ENCODE measurements at regions not wholly inside any gene's neighbourhood (a gene's known extent, or its start where the extent isn't known, plus 50 kb on each side); places are given as distances from the start of the nearest gene placed in this dataset.

DNA sequence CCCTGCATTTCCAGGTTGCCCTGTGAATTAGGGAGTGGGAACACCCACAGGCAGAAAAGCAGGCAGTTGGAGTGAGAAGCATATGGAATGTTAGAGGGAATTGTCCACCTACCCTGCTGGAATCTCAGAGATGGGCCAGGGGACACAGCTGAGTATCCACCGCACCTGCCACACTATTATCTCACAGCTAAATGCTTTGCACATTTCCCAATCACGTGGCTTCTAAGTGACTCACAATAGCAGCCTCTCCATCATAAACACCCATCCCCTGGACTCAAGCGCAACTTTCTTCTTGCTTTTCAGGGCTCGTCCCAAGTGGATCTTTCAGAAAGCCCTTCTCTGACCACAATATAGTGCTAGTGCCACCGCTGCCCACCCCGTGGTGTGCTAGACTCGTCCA, 389.0 kb upstream of the LMCD1 start:
- no peak for TF ChIP-seq POLR2A (IDR thresholded peaks at IDR 0.05)
- TF ChIP-seq, protein P1, sequence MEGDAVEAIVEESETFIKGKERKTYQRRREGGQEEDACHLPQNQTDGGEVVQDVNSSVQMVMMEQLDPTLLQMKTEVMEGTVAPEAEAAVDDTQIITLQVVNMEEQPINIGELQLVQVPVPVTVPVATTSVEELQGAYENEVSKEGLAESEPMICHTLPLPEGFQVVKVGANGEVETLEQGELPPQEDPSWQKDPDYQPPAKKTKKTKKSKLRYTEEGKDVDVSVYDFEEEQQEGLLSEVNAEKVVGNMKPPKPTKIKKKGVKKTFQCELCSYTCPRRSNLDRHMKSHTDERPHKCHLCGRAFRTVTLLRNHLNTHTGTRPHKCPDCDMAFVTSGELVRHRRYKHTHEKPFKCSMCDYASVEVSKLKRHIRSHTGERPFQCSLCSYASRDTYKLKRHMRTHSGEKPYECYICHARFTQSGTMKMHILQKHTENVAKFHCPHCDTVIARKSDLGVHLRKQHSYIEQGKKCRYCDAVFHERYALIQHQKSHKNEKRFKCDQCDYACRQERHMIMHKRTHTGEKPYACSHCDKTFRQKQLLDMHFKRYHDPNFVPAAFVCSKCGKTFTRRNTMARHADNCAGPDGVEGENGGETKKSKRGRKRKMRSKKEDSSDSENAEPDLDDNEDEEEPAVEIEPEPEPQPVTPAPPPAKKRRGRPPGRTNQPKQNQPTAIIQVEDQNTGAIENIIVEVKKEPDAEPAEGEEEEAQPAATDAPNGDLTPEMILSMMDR (IDR thresholded peaks at IDR 0.05), result no peak
- WGBS, 2 donors, result 47 to 65% methylated on average over 7 of the region's 7 CpGs
- no peaks in the 10 kb centered on the region for H3K9me3 ChIP-seq
- H3K27me3 ChIP-seq, result no peaks in the 10 kb centered on the region
- H3K27ac ChIP-seq, result no peak overlapping the region
- no peak for DNase-seq
- intact Hi-C loops (cut with DNase I), result no loop called here
- H3K4me3 ChIP-seq, result no peak overlapping the region
- no peaks in the 10 kb centered on the region for H3K36me3 ChIP-seq
- H3K4me1 ChIP-seq, result peaks cover 0 to 10% (median 3%) of the 10 kb centered on the region in 3 donors

DNA sequence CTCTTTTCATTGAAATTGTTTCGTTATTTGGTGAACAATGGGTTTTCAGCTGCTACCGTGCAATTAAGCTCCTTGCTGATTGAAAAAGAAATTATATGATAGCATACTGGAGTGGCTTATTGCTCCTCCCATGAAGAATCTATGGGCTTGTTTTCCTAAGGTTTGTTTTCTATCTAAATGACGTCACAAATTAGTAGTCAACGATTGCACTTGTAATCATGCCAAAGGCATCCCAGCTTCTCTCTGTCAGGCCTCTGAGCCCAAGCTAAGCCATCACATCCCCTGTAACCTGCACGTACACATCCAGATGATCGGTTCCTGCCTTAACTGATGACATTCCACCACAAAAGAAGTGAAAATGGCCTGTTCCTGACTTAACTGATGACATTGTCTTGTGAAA, 388.0 kb upstream of the LMCD1 start:
- Histone ChIP-seq H3K9me3 (no peaks in the 10 kb centered on the region), H3K36me3 (no peaks in the 10 kb centered on the region), H3K4me3 (no peak overlapping the region), H3K4me1 (peaks cover 0 to 10% (median 3%) of the 10 kb centered on the region in 3 donors), H3K27ac (no peak overlapping the region), H3K27me3 (no peaks in the 10 kb centered on the region)
- WGBS, 2 donors, result 77 to 82% methylated on average over 6 of the region's 6 CpGs
- intact Hi-C loops (cut with DNase I), result no loop called here
- TF ChIP-seq POLR2A (IDR thresholded peaks at IDR 0.05), result no peak
- TF ChIP-seq, protein P1 (IDR thresholded peaks at IDR 0.05), result no peak
- DNase-seq, result no peak

DNA sequence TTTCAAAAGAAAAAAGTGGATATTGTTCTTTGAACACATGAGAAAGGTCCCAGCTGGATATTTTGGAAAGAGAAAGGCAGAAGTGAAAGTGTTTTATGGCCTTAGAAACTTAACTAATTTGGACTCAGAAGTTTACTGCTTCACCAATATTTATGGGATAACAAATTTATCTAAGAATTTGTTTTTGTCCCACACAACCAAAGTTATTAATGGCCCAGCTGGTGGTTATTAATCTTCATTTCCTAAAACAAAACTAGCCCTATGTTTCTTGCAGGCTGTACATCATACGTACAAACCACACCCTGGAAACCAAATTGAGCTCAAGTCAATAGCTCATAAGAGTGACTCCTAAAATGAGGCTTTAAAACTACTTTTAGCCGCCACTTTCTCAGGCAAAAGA, 372.9 kb upstream of the LMCD1 start:
- Histone ChIP-seq H3K9me3 (no peaks in the 10 kb centered on the region), H3K4me3 (no peak overlapping the region), H3K27ac (no peak overlapping the region), H3K36me3 (no peaks in the 10 kb centered on the region), H3K27me3 (no peaks in the 10 kb centered on the region), H3K4me1 (no peaks in the 10 kb centered on the region)
- 35 to 36% methylated on average over 2 of the region's 2 CpGs for WGBS, 2 donors
- intact Hi-C loops (cut with DNase I), result no loop called here
- no peak for DNase-seq
- TF ChIP-seq, protein P1 (IDR thresholded peaks at IDR 0.05), result no peak
- TF ChIP-seq POLR2A (IDR thresholded peaks at IDR 0.05), result no peak

DNA sequence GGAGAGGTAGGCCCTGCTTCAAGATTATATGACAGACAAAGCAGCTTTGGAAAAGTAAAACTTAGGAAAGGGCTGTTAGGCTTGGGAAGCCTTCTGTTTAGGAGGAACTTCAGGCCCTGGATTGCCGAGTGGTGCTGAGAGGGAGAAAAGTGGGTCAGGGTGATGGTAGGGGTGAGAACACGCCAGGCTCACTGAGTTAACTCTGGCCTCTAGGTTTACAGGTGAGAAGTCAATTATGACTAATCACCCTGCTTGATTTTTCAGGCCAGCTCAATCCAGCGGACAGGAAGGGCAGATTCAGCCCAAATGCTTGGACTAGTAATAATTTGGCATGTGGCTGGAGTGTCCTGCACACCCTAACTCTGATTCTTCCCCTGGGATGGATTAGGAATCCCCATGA, 365.1 kb upstream of the LMCD1 start:
- TF ChIP-seq, protein P1 (IDR thresholded peaks at IDR 0.05), result no peak
- TF ChIP-seq POLR2A (IDR thresholded peaks at IDR 0.05), result no peak
- intact Hi-C loops (cut with DNase I), result no loop called here
- 69 to 79% methylated on average over 2 to 3 of the region's 3 CpGs for WGBS, 2 donors

DNA sequence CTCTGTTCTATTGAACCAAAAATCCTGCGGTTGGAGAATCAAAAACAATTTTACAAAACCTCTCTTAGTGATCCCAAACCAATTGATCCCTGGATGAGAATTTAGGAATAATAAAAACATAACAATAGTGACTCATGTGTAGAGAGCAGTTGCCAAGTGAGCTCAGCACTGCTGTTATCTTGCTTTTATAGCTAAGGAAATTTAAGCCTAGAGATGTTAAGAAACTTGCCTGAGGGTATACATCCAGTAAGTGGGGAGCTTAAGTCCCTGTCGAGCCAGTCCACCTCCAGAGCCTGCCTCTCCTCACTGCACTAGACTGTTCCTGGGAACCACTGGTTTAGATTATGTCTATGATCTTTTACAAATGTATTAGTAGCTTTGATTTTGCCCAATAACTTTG, 358.4 kb upstream of the LMCD1 start:
- intact Hi-C loops (cut with DNase I), result no loop called here
- no peaks in the 10 kb centered on the region for H3K9me3 ChIP-seq
- H3K4me3 ChIP-seq, result no peak overlapping the region
- DNase-seq, result no peak
- WGBS, 2 donors, result 34 to 45% methylated on average over 2 of the region's 2 CpGs
- H3K4me1 ChIP-seq, result peaks cover 0 to 11% (median 0%) of the 10 kb centered on the region in 3 donors
- H3K36me3 ChIP-seq, result no peaks in the 10 kb centered on the region
- H3K27ac ChIP-seq, result no peak overlapping the region
- TF ChIP-seq POLR2A (IDR thresholded peaks at IDR 0.05), result no peak
- TF ChIP-seq, protein P1 (IDR thresholded peaks at IDR 0.05), result no peak
- peaks cover 0 to 44% (median 0%) of the 10 kb centered on the region in 4 donors for H3K27me3 ChIP-seq

More for the DNA sequence above, 365.1 kb upstream of the LMCD1 start:
- DNase-seq, result no peak
- Histone ChIP-seq H3K36me3 (no peaks in the 10 kb centered on the region), H3K4me3 (no peak overlapping the region), H3K9me3 (no peaks in the 10 kb centered on the region), H3K27me3 (peaks cover 0 to 8% (median 0%) of the 10 kb centered on the region in 4 donors), H3K27ac (no peak overlapping the region), H3K4me1 (peaks cover 0 to 5% (median 0%) of the 10 kb centered on the region in 3 donors)
